ENCODE measurements at regions not wholly inside any gene's neighbourhood (a gene's known extent, or its start where the extent isn't known, plus 50 kb on each side); places are given as distances from the start of the nearest gene placed in this dataset.

- no peak overlapping the region for H3K27ac ChIP-seq (ENCODE audit: low read depth, low read length)
- H3K79me2 ChIP-seq (ENCODE audit: control insufficient read depth, insufficient read depth, low read length, unreplicated experiment) = no peaks in the 10 kb centered on the region
- H2AFZ ChIP-seq (ENCODE audit: low read length, unreplicated experiment) = no peak overlapping the region
- H3K27me3 ChIP-seq (ENCODE audit: insufficient read depth, low read length) = no peaks in the 10 kb centered on the region
- no peaks in the 10 kb centered on the region for H3K36me3 ChIP-seq (ENCODE audit: insufficient read depth, low read length)
- H3K4me3 ChIP-seq (ENCODE audit: low read depth, low read length) = no peak overlapping the region
- H3K4me1 ChIP-seq (ENCODE audit: control insufficient read depth, insufficient read depth, low read length, unreplicated experiment) = no peaks in the 10 kb centered on the region
These were observed 95.4 kb downstream of the SHOX start for GRCh38 chrX:725971-726370.

- no peak overlapping the region for H3K27ac ChIP-seq (ENCODE audit: low read depth, low read length)
- H3K4me3 ChIP-seq (ENCODE audit: low read depth, low read length) = no peak overlapping the region
- no peaks in the 10 kb centered on the region for H3K27me3 ChIP-seq (ENCODE audit: insufficient read depth, low read length)
- H3K79me2 ChIP-seq (ENCODE audit: control insufficient read depth, insufficient read depth, low read length, unreplicated experiment) = no peaks in the 10 kb centered on the region
- no peak overlapping the region for H2AFZ ChIP-seq (ENCODE audit: low read length, unreplicated experiment)
- H3K4me1 ChIP-seq (ENCODE audit: control insufficient read depth, insufficient read depth, low read length, unreplicated experiment) = no peaks in the 10 kb centered on the region
- H3K36me3 ChIP-seq (ENCODE audit: insufficient read depth, low read length) = no peaks in the 10 kb centered on the region
These were observed 93.7 kb downstream of the SHOX start for GRCh38 chrX:724256-724655.

DNA sequence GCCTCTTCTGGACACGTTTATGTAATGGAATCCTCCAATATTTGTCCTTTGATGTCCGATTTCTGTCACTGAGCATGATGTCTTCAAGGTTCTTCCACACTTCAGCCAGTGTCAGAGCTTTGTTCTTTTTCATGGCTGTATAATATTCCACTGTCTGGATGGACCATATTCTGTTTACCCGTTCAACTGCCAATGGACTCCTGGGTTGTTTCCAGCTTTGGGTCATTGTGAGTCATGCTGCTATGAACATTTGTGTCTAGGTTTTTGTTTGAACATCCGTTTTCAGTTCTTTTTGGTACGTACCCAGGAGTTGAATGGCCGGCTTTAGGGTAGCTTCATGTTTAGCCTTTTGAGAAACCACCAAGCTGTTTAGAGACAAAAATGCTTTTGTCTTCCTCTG is 93.2 kb downstream of the SHOX start:
- Histone ChIP-seq H3K36me3 (ENCODE audit: insufficient read depth, low read length) (no peaks in the 10 kb centered on the region), H3K4me1 (ENCODE audit: control insufficient read depth, insufficient read depth, low read length, unreplicated experiment) (no peaks in the 10 kb centered on the region), H3K4me3 (ENCODE audit: low read depth, low read length) (no peak overlapping the region), H3K79me2 (ENCODE audit: control insufficient read depth, insufficient read depth, low read length, unreplicated experiment) (no peaks in the 10 kb centered on the region), H3K27me3 (ENCODE audit: insufficient read depth, low read length) (no peaks in the 10 kb centered on the region), H2AFZ (ENCODE audit: low read length, unreplicated experiment) (no peak overlapping the region), H3K27ac (ENCODE audit: low read depth, low read length) (no peak overlapping the region)

DNA sequence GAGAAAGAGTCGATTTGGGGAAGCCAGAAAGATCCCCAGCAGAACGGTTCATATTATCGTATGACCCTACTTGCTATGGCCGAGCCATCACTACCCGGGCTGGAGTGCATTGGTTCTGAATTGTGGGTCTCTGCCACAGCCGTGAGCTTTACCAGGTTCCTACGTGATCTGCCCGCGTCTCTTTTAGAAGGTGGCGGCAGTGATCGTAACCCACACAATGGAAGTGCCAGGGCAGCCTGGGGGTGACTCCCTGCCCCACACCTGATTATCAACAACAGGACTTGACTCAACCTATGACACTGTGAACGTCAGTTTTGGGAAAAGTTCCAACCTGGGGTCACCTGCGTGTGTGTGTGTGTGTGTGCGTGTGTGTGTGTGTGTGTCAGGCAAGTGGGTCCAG is 90.8 kb downstream of the SHOX start:
- H3K4me3 ChIP-seq (ENCODE audit: low read depth, low read length) = no peak overlapping the region
- no peaks in the 10 kb centered on the region for H3K4me1 ChIP-seq (ENCODE audit: control insufficient read depth, insufficient read depth, low read length, unreplicated experiment)
- no peaks in the 10 kb centered on the region for H3K36me3 ChIP-seq (ENCODE audit: insufficient read depth, low read length)
- H3K27me3 ChIP-seq (ENCODE audit: insufficient read depth, low read length) = no peaks in the 10 kb centered on the region
- no peaks in the 10 kb centered on the region for H3K79me2 ChIP-seq (ENCODE audit: control insufficient read depth, insufficient read depth, low read length, unreplicated experiment)
- H3K27ac ChIP-seq (ENCODE audit: low read depth, low read length) = no peak overlapping the region
- H2AFZ ChIP-seq (ENCODE audit: low read length, unreplicated experiment) = no peak overlapping the region

GRCh38 chrX:720825-721224 is 90.2 kb downstream of the SHOX start:
- no peak overlapping the region for H3K27ac ChIP-seq (ENCODE audit: low read depth, low read length)
- H3K4me3 ChIP-seq (ENCODE audit: low read depth, low read length) = no peak overlapping the region
- H3K27me3 ChIP-seq (ENCODE audit: insufficient read depth, low read length) = no peaks in the 10 kb centered on the region
- H3K79me2 ChIP-seq (ENCODE audit: control insufficient read depth, insufficient read depth, low read length, unreplicated experiment) = no peaks in the 10 kb centered on the region
- no peak overlapping the region for H2AFZ ChIP-seq (ENCODE audit: low read length, unreplicated experiment)
- H3K36me3 ChIP-seq (ENCODE audit: insufficient read depth, low read length) = no peaks in the 10 kb centered on the region
- no peaks in the 10 kb centered on the region for H3K4me1 ChIP-seq (ENCODE audit: control insufficient read depth, insufficient read depth, low read length, unreplicated experiment)

DNA sequence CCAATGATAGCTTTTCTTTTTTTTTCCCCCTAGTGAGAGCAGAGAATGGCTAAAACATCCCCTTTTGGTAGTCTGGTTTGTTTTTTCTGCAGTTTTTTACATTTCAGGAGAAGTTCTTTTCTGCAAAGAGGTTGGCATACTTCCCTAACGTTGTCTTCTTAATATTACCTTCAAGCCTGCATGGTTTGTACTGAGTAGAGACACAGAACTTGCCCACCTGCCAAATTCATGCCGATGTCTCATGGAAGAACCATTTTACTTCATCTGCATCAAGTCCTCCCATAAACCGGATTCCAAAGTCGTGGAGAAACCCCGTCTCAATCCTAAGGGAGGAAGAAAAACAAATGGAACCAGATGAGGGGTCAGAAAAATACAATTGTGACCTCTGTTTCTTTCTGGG is 89.7 kb downstream of the SHOX start:
- no peaks in the 10 kb centered on the region for H3K27me3 ChIP-seq (ENCODE audit: insufficient read depth, low read length)
- H3K4me1 ChIP-seq (ENCODE audit: control insufficient read depth, insufficient read depth, low read length, unreplicated experiment) = no peaks in the 10 kb centered on the region
- no peak overlapping the region for H3K27ac ChIP-seq (ENCODE audit: low read depth, low read length)
- H3K4me3 ChIP-seq (ENCODE audit: low read depth, low read length) = no peak overlapping the region
- H3K36me3 ChIP-seq (ENCODE audit: insufficient read depth, low read length) = no peaks in the 10 kb centered on the region
- H3K79me2 ChIP-seq (ENCODE audit: control insufficient read depth, insufficient read depth, low read length, unreplicated experiment) = no peaks in the 10 kb centered on the region
- H2AFZ ChIP-seq (ENCODE audit: low read length, unreplicated experiment) = no peak overlapping the region

DNA sequence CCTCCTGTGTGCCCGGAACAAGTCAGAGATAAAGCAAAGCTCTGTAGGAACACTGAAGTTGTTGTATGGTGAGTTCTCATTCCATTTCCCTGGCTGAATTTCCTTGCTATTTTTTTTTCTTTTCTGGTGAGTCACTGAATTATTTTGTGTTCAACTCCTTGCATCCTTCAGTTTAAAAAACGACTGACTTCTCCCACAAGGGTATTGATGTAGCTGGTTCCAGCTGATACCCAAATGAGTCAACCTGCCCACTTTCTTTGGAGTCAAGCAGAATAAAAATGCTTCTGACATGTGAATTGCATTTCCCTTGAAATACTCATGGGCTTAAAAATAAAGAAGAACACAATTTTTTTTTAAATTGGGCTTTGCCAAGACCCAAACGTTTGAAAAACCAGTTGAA is 85.5 kb downstream of the SHOX start:
- Histone ChIP-seq H3K27ac (ENCODE audit: low read depth, low read length) (no peak overlapping the region), H3K36me3 (ENCODE audit: insufficient read depth, low read length) (no peaks in the 10 kb centered on the region), H3K27me3 (ENCODE audit: insufficient read depth, low read length) (no peaks in the 10 kb centered on the region), H3K4me3 (ENCODE audit: low read depth, low read length) (no peak overlapping the region), H3K79me2 (ENCODE audit: control insufficient read depth, insufficient read depth, low read length, unreplicated experiment) (no peaks in the 10 kb centered on the region), H3K4me1 (ENCODE audit: control insufficient read depth, insufficient read depth, low read length, unreplicated experiment) (no peaks in the 10 kb centered on the region), H2AFZ (ENCODE audit: low read length, unreplicated experiment) (no peak overlapping the region)

- Histone ChIP-seq H3K79me2 (ENCODE audit: control insufficient read depth, insufficient read depth, low read length, unreplicated experiment) (no peaks in the 10 kb centered on the region), H2AFZ (ENCODE audit: low read length, unreplicated experiment) (no peak overlapping the region), H3K27ac (ENCODE audit: low read depth, low read length) (no peak overlapping the region), H3K4me3 (ENCODE audit: low read depth, low read length) (no peak overlapping the region), H3K4me1 (ENCODE audit: control insufficient read depth, insufficient read depth, low read length, unreplicated experiment) (no peaks in the 10 kb centered on the region), H3K36me3 (ENCODE audit: insufficient read depth, low read length) (no peaks in the 10 kb centered on the region), H3K27me3 (ENCODE audit: insufficient read depth, low read length) (no peaks in the 10 kb centered on the region)
These were observed 83.5 kb downstream of the SHOX start for GRCh38 chrX:714131-714530.

Measured in ACC112 (cell line).